PFSK-1 (cell line): ENCODE measurements at regions not wholly inside any gene's neighbourhood (a gene's known extent, or its start where the extent isn't known, plus 50 kb on each side); places are given as distances from the start of the nearest gene placed in this dataset.

ENCODE experiments used
- FOXP2 ChIP-seq: optimal IDR thresholded peaks from 2 replicates; pipeline ENCODE3; 2011; ENCODE audit warnings: borderline replicate concordance, control low read depth, inconsistent platforms; ENCODE audit not compliant: insufficient read depth; ENCODE audit errors: extremely low read length, extremely low read depth
- POLR2AphosphoS5 ChIP-seq: IDR thresholded peaks from 2 replicates; pipeline ENCODE4 v1.6.1; 2012; ENCODE audit warnings: low read depth, mild to moderate bottlenecking, control low read depth, low read length, moderate library complexity
- REST ChIP-seq, 2 experiments: IDR thresholded peaks; 2 replicates each; pipeline versions ENCODE4 v1.6.1 to v1.8.0; 2011 to 2012; ENCODE audit warnings: low read depth in 2 of 2, low read length in 2 of 2, control low read depth in 1 of 2, inconsistent platforms in 1 of 2, mild to moderate bottlenecking in 1 of 2, moderate library complexity in 1 of 2; ENCODE audit not compliant: insufficient read depth in 1 of 2
- SIN3A ChIP-seq: IDR thresholded peaks from 2 replicates; pipeline ENCODE4 v1.6.1; 2012; ENCODE audit warnings: mild to moderate bottlenecking, low read length, moderate library complexity, borderline replicate concordance; ENCODE audit not compliant: insufficient read depth
- TAF1 ChIP-seq: IDR thresholded peaks from 2 replicates; pipeline ENCODE4 v1.6.1; 2012; ENCODE audit warnings: low read length, control low read depth, borderline replicate concordance; ENCODE audit not compliant: insufficient read depth

GRCh38 chr2:146414456-146414855 lies 1430.4 kb upstream of the ACVR2A start:
- no peak for TF ChIP-seq FOXP2

GRCh38 chr2:146413086-146413610 lies 1431.7 kb upstream of the ACVR2A start:
- no peak for TF ChIP-seq REST (IDR thresholded peaks at IDR 0.05; ENCODE audit: insufficient read depth in 1 of 2, low read depth in 2 of 2, low read length in 2 of 2)
- TF ChIP-seq TAF1 = no peak
- TF ChIP-seq FOXP2 = no peak
- TF ChIP-seq SIN3A = no peak
- TF ChIP-seq POLR2AphosphoS5 = no peak

DNA sequence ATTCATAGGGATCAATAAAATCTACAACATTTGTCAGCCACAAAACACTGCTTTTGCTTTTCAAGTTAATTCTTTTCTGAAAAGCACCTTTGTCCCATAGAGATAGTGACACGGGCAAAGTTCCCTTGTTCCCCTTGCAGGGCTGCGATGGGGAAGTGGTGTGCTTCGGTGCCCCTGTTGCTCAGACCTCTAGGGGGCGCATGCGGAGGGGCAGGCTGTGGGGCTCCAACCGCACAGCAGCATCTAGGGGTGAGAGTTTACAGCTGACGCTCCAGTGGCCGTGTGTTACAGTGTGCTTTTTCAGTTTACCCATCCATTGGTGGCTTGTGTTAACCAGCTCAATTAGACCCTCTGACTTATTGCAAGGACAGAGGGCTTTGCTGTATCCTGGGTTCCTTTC lies 1432.2 kb upstream of the ACVR2A start:
- TF ChIP-seq FOXP2 (no peak), SIN3A (no peak), REST (IDR thresholded peaks at IDR 0.05; ENCODE audit: insufficient read depth in 1 of 2, low read depth in 2 of 2, low read length in 2 of 2) (no peak), TAF1 (no peak), POLR2AphosphoS5 (no peak)

DNA sequence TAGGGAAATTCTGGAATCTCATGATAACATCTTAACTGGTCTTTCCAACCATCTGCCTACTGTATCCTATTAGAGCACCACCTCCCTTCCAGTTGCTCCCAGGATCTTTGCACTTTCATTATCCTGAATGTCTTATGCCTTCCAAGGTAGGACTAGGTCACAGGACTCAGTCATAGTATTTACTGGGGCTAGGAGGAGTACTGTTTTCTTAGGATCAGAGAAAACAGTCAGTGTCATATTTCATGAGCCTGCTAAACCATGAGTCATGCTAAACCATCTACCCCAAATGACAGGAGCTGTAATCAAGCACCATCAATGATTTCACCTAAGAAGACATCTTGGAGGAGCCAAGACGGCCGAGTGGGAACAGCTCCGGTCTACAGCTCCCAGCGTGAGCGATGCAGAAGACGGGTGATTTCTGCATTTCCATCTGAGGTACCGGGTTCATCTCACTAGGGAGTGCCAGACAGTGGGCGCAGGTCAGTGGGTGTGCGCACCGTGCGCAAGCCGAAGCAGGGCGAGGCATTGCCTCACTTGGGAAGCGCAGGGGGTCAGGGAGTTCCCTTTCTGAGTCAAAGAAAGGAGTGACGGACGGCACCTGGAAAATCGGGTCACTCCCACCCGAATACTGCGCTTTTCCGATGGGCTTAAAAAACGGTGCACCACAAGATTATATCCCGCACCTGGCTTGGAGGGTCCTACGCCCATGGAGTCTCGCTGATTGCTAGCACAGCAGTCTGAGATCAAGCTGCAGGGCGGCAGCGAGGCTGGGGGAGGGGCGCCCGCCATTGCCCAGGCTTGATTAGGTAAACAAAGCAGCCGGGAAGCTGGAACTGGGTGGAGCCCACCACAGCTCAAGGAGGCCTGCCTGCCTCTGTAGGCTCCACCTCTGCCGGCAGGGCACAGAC lies 1439.2 kb upstream of the ACVR2A start:
- TF ChIP-seq FOXP2 = peak; percentile 12

DNA sequence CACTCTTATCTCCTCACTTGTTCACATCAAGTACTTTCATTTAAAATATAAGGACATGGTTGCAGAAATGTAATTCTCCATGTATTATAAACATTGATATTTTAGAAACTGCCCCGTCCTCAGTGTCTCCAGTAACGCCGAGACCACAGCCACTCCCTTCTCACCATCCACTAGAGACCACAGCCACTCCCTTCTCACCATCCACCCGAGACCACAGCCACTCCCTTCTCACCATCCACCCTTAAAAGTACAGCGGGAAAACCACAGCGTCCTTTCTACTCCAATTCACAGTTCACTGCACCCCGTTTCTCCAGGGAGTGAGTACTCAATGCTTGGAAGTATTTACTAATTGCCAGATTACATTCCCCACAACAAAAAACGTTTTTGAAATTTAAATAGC lies 1452.2 kb upstream of the ACVR2A start:
- TF ChIP-seq POLR2AphosphoS5 (no peak), SIN3A (no peak), FOXP2 (no peak), TAF1 (no peak), REST (IDR thresholded peaks at IDR 0.05; ENCODE audit: insufficient read depth in 1 of 2, low read depth in 2 of 2, low read length in 2 of 2) (no peak)

DNA sequence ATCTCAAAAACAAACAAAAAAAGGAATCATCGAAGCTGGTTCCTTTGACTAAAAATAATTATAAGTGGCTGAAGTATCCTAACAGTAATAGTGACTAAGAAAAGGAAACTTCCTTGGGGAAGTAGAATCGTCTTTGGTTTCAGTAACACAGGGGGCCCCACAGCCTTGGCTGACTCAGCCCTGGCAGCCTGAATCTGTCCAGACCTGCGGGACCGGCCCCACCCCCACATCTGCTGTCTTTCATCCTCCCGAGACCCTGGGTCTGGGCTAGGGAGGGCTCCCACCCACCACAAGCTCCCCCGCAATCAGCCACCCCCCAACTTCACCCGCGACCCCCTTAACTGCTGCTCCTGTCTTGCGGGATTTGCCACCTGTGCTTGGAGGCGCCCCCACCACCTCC lies 1452.6 kb upstream of the ACVR2A start:
- no peak for TF ChIP-seq FOXP2

GRCh38 chr2:146388757-146389156 lies 1456.1 kb upstream of the ACVR2A start:
- TF ChIP-seq POLR2AphosphoS5 (peak; percentile 38; the same call in 1 of the 2 replicates), TAF1 (peak; percentile 56; the same call in 1 of the 2 replicates), SIN3A (no peak), FOXP2 (no peak), REST (IDR thresholded peaks at IDR 0.05; ENCODE audit: insufficient read depth in 1 of 2, low read depth in 2 of 2, low read length in 2 of 2) (0 out of 4 replicates have a peak, but pooled peaks of 1 of the 2 experiments have one; percentile 49)
